OCI-LY7 (cell line): ENCODE measurements at regions not wholly inside any gene's neighbourhood (a gene's known extent, or its start where the extent isn't known, plus 50 kb on each side); places are given as distances from the start of the nearest gene placed in this dataset.

Experiments used
- BruUV-seq: library from RNA; stranded (reverse); fragments of 400-500 nt; replicated peaks from 2 replicates; lab custom pipeline; 2021; lab: Mats Ljungman, UMichigan
- CTCF ChIA-PET: fragments of 300-600 bp; sonication (Branson Sonifier 250); formaldehyde crosslinking; loops from one replicate; lab custom pipeline; 2022; ENCODE audit warnings: antibody characterized with exemption; ENCODE audit not compliant: unreplicated experiment; lab: Charles Lee
- POLR2A ChIA-PET: fragments of 300-600 bp; sonication (Branson Sonifier 250); formaldehyde crosslinking; loops from one replicate; lab custom pipeline; 2022; ENCODE audit warnings: antibody characterized with exemption; lab: Charles Lee
- DNase-seq: peaks from one replicate; pipeline ENCODE4 v3.0.0-alpha.2; 2015; ENCODE audit warnings: low spot score
- H2AFZ ChIP-seq: fragments of 200-600 bp; sonication (generic), shearing (Covaris generic); 2 replicates; pipeline ENCODE4 v1.6.1; 2014; ENCODE audit warnings: mild to moderate bottlenecking, antibody characterized with exemption, low read length, moderate library complexity
- H3K27ac ChIP-seq: fragments of 200-600 bp; sonication (generic); 2 replicates; pipeline ENCODE4 v1.5.1; 2014; ENCODE audit warnings: mixed run types, low read depth, mild to moderate bottlenecking, moderate library complexity, low read length, inconsistent platforms; ENCODE audit not compliant: poor library complexity, severe bottlenecking
- H3K36me3 ChIP-seq: fragments of 200-600 bp; sonication (generic); 2 replicates; pipeline ENCODE4 v1.6.1; 2014; ENCODE audit warnings: mild to moderate bottlenecking, antibody characterized with exemption, low read length, moderate library complexity, mixed read lengths; ENCODE audit not compliant: insufficient read depth
- H3K4me1 ChIP-seq: fragments of 200-600 bp; sonication (generic); 2 replicates; pipeline ENCODE4 v1.5.1; 2014; ENCODE audit warnings: mild to moderate bottlenecking, low read length; ENCODE audit not compliant: insufficient read depth, poor library complexity, severe bottlenecking
- H3K4me2 ChIP-seq: fragments of 200-600 bp; sonication (generic); 2 replicates; pipeline ENCODE4 v1.6.1; 2014; ENCODE audit warnings: mild to moderate bottlenecking, low read length
- H3K4me3 ChIP-seq: fragments of 200-600 bp; sonication (generic); 2 replicates; pipeline ENCODE4 v1.5.1; 2014; ENCODE audit warnings: mild to moderate bottlenecking, low read depth, low read length; ENCODE audit not compliant: poor library complexity, severe bottlenecking
- H3K79me2 ChIP-seq: fragments of 200-600 bp; sonication (generic); 2 replicates; pipeline ENCODE4 v1.6.1; 2016; ENCODE audit warnings: low read depth, mild to moderate bottlenecking, low read length, moderate library complexity, mixed read lengths; ENCODE audit not compliant: insufficient read depth
- H3K9me2 ChIP-seq: fragments of 200-600 bp; sonication (generic); 2 replicates; pipeline ENCODE4 v1.6.1; 2016; ENCODE audit warnings: mild to moderate bottlenecking, low read length, mixed read lengths; ENCODE audit not compliant: insufficient read depth
- H3K9me3 ChIP-seq: fragments of 200-600 bp; sonication (generic); 2 replicates; pipeline ENCODE4 v1.6.1; 2014; ENCODE audit warnings: mild to moderate bottlenecking, mixed run types, low read length, mixed read lengths
- H4K20me1 ChIP-seq: fragments of 200-600 bp; sonication (generic); 2 replicates; pipeline ENCODE4 v1.6.1; 2014; ENCODE audit warnings: mild to moderate bottlenecking, antibody characterized with exemption, low read length, moderate library complexity, mixed read lengths; ENCODE audit not compliant: insufficient read depth
- CTCF ChIP-seq: fragments of 200-600 bp; sonication (generic); conservative IDR thresholded peaks from 2 replicates; pipeline ENCODE4 v1.5.1; 2014; ENCODE audit warnings: mild to moderate bottlenecking, antibody characterized with exemption, low read length, moderate library complexity, mixed read lengths
- EZH2phosphoT487 ChIP-seq: fragments of 200-600 bp; sonication (generic); IDR thresholded peaks from 2 replicates; pipeline ENCODE4 v1.6.1; 2018; ENCODE audit warnings: low read depth, borderline replicate concordance, mild to moderate bottlenecking, mixed run types, antibody characterized with exemption, low read length, moderate library complexity, mixed read lengths
- intact Hi-C: fragments of 100-400 bp; cut with micrococcal nuclease; formaldehyde crosslinking; loops from one replicate; pipeline ENCODE4 v1.10.0; 2022; ENCODE audit not compliant: unreplicated experiment

- CTCF ChIA-PET: no interaction called here
- no peak overlapping the region for H2AFZ ChIP-seq
- no peak overlapping the region for H3K4me3 ChIP-seq
- no peak overlapping the region for H3K4me2 ChIP-seq
- POLR2A ChIA-PET: no interaction called here
- no peaks in the 10 kb centered on the region for H3K4me1 ChIP-seq
- no peak overlapping the region for H3K27ac ChIP-seq
- no peaks in the 10 kb centered on the region for H4K20me1 ChIP-seq
- no peaks in the 10 kb centered on the region for H3K79me2 ChIP-seq
- intact Hi-C loops: no loop called here
- no peaks in the 10 kb centered on the region for H3K9me2 ChIP-seq
- no peak for TF ChIP-seq EZH2phosphoT487
- no peak for TF ChIP-seq CTCF
- no peak for DNase-seq
- no peaks in the 10 kb centered on the region for H3K9me3 ChIP-seq
- BruUV-seq: no TSS peak
- H3K36me3 ChIP-seq: no peaks in the 10 kb centered on the region
These were observed 101.3 kb upstream of the VAMP7 start for GRCh38 chrX:155779831-155780230.

- ChIA-PET CTCF (no interaction called here), POLR2A (no interaction called here)
- no peak for TF ChIP-seq CTCF
- TF ChIP-seq EZH2phosphoT487: no peak
- no peaks in the 10 kb centered on the region for H3K79me2 ChIP-seq
- intact Hi-C loops: no loop called here
- no peaks in the 10 kb centered on the region for H3K4me1 ChIP-seq
- H3K27ac ChIP-seq: no peak overlapping the region
- H3K36me3 ChIP-seq: no peaks in the 10 kb centered on the region
- H3K9me3 ChIP-seq: no peaks in the 10 kb centered on the region
- no peak overlapping the region for H3K4me2 ChIP-seq
- DNase-seq: no peak
- BruUV-seq: no TSS peak
- no peaks in the 10 kb centered on the region for H3K9me2 ChIP-seq
- no peak overlapping the region for H3K4me3 ChIP-seq
- H2AFZ ChIP-seq: no peak overlapping the region
- no peaks in the 10 kb centered on the region for H4K20me1 ChIP-seq
These were observed 102.1 kb upstream of the VAMP7 start for GRCh38 chrX:155778844-155779553.

GRCh38 chrX:155774387-155774786 lies 106.8 kb upstream of the VAMP7 start:
- CTCF ChIA-PET: no interaction called here
- H3K4me2 ChIP-seq: no peak overlapping the region
- H3K27ac ChIP-seq: no peak overlapping the region
- BruUV-seq: no TSS peak
- no peak for DNase-seq
- H4K20me1 ChIP-seq: no peaks in the 10 kb centered on the region
- H3K4me3 ChIP-seq: no peak overlapping the region
- no peaks in the 10 kb centered on the region for H3K9me2 ChIP-seq
- no peaks in the 10 kb centered on the region for H3K79me2 ChIP-seq
- H3K9me3 ChIP-seq: no peaks in the 10 kb centered on the region
- no peak overlapping the region for H2AFZ ChIP-seq
- H3K36me3 ChIP-seq: no peaks in the 10 kb centered on the region
- intact Hi-C loops: no loop called here
- no peak for TF ChIP-seq EZH2phosphoT487
- TF ChIP-seq CTCF: no peak
- H3K4me1 ChIP-seq: no peaks in the 10 kb centered on the region
- POLR2A ChIA-PET: no interaction called here
